H1 (cell line): ENCODE measurements at regions not wholly inside any gene's neighbourhood (a gene's known extent, or its start where the extent isn't known, plus 50 kb on each side); places are given as distances from the start of the nearest gene placed in this dataset.

ENCODE experiments used
- CTCF ChIA-PET: fragments of 300-600 bp; sonication (Branson Sonifier 250); formaldehyde crosslinking; loops from one replicate; lab custom pipeline; 2021; ENCODE audit not compliant: partially characterized antibody; lab: Charles Lee
- POLR2A ChIA-PET: fragments of 300-600 bp; sonication (Branson Sonifier 250); formaldehyde crosslinking; loops from one replicate; lab custom pipeline; 2021; ENCODE audit warnings: inconsistent platforms; ENCODE audit not compliant: partially characterized antibody; lab: Charles Lee
- DNase-seq, 2 experiments: peaks; one replicate each; pipeline versions ENCODE4 v3.0.0 to v3.0.0-alpha.2; 2010 to 2022; ENCODE audit warnings: low spot score in 2 of 2, low read depth in 1 of 2, mixed read lengths in 1 of 2
- FAIRE-seq: peaks from 2 replicates; lab custom pipeline; 2011; peaks lifted over from hg19 to GRCh38; lab: Jason Lieb, UNC
- H2AFZ ChIP-seq: 2 replicates; pipeline ENCODE4 v1.8.1; 2012; ENCODE audit warnings: low read length, inconsistent platforms
- H2AK5ac ChIP-seq: 2 replicates; pipeline ENCODE4 v1.6.1; 2013; ENCODE audit warnings: low read depth, low read length
- H2BK120ac ChIP-seq: replicated peaks from 2 replicates; pipeline ENCODE3; 2013; ENCODE audit warnings: low read depth, low read length, inconsistent platforms
- H2BK12ac ChIP-seq: 2 replicates; pipeline ENCODE4 v1.6.1; 2013; ENCODE audit warnings: low read depth, low read length
- H2BK15ac ChIP-seq: 2 replicates; pipeline ENCODE4 v1.6.1; 2013; ENCODE audit warnings: low read length
- H2BK20ac ChIP-seq: 2 replicates; pipeline ENCODE4 v1.6.1; 2013; ENCODE audit warnings: low read length
- H2BK5ac ChIP-seq: 2 replicates; pipeline ENCODE4 v1.6.1; 2013; ENCODE audit warnings: low read depth, low read length
- H3K14ac ChIP-seq: 2 replicates; pipeline ENCODE4 v1.6.1; 2013; ENCODE audit warnings: inconsistent platforms; ENCODE audit not compliant: insufficient read length
- H3K18ac ChIP-seq: 2 replicates; pipeline ENCODE4 v1.6.1; 2013; ENCODE audit warnings: low read length; ENCODE audit errors: extremely low read depth
- H3K23ac ChIP-seq: 2 replicates; pipeline ENCODE4 v1.6.1; 2013; ENCODE audit warnings: inconsistent platforms; ENCODE audit not compliant: insufficient read length
- H3K23me2 ChIP-seq: 2 replicates; pipeline ENCODE4 v1.6.1; 2013; ENCODE audit warnings: low read depth, low read length
- H3K27ac ChIP-seq: 2 replicates; pipeline ENCODE4 v1.6.1; 2011; ENCODE audit warnings: low read depth, low read length, inconsistent platforms
- H3K27me3 ChIP-seq, 4 experiments: replicated peaks in 1 of 4; 1 replicate in 1 of 4; 2 replicates in 3 of 4; pipeline versions ENCODE4 v1.6.1 to v1.8.1; 2011 to 2013; ENCODE audit warnings: low read length in 3 of 4, mild to moderate bottlenecking in 3 of 4, inconsistent platforms in 2 of 4, mixed read lengths in 2 of 4, moderate library complexity in 1 of 4; ENCODE audit not compliant: control insufficient read depth in 3 of 4, insufficient read depth in 3 of 4; ENCODE audit errors: extremely low read depth in 1 of 4
- H3K36me3 ChIP-seq, 4 experiments: 2 replicates each; pipeline versions ENCODE4 v1.6.1 to v1.8.1; 2011 to 2013; ENCODE audit warnings: mild to moderate bottlenecking in 4 of 4, low read length in 3 of 4, moderate library complexity in 2 of 4, control low read depth in 1 of 4, inconsistent platforms in 1 of 4; ENCODE audit not compliant: insufficient read depth in 4 of 4, control insufficient read depth in 2 of 4
- H3K4ac ChIP-seq: replicated peaks from 2 replicates; pipeline ENCODE3; 2013; ENCODE audit warnings: low read length, low read depth, mixed read lengths, inconsistent platforms; ENCODE audit not compliant: insufficient read length
- H3K4me1 ChIP-seq, 4 experiments: replicated peaks in 1 of 4; 1 replicate in 1 of 4; 2 replicates in 3 of 4; pipeline versions ENCODE4 v1.6.1 to v1.8.1; 2011 to 2013; ENCODE audit warnings: low read length in 3 of 4, inconsistent platforms in 2 of 4, mixed read lengths in 1 of 4; ENCODE audit not compliant: insufficient read depth in 4 of 4, control insufficient read depth in 3 of 4
- H3K4me2 ChIP-seq, 2 experiments: 2 replicates each; pipeline versions ENCODE4 v1.6.1 to v1.8.1; 2011 to 2013; ENCODE audit warnings: low read depth in 2 of 2, low read length in 2 of 2, control low read depth in 1 of 2, inconsistent platforms in 1 of 2, mild to moderate bottlenecking in 1 of 2; ENCODE audit not compliant: insufficient read depth in 1 of 2
- H3K4me3 ChIP-seq, 4 experiments: fragments of 200-600, 300-600 bp in 1 of 4; sonication (generic), shearing (Covaris generic), sonication (Bioruptor Twin) in 1 of 4; 2 replicates each; pipeline versions ENCODE4 v1.5.1 to v1.8.1; 2011 to 2016; ENCODE audit warnings: low read length in 4 of 4, low read depth in 3 of 4, control low read depth in 2 of 4, inconsistent platforms in 2 of 4, mild to moderate bottlenecking in 2 of 4, mixed read lengths in 1 of 4, moderate library complexity in 1 of 4; ENCODE audit not compliant: insufficient read depth in 2 of 4; ENCODE audit errors: extremely low read depth in 1 of 4
- H3K56ac ChIP-seq: replicated peaks from 2 replicates; pipeline ENCODE3; 2013; ENCODE audit warnings: low read depth, mild to moderate bottlenecking, mixed read lengths, low read length, inconsistent platforms; ENCODE audit not compliant: insufficient read length
- H3K79me1 ChIP-seq: 2 replicates; pipeline ENCODE4 v1.6.1; 2013; ENCODE audit warnings: low read depth, low read length, control low read depth
- H3K79me2 ChIP-seq, 2 experiments: 2 replicates each; pipeline versions ENCODE4 v1.6.1 to v1.8.1; 2012 to 2013; ENCODE audit warnings: low read length in 2 of 2, mild to moderate bottlenecking in 2 of 2, inconsistent platforms in 1 of 2; ENCODE audit not compliant: insufficient read depth in 2 of 2, control insufficient read depth in 1 of 2
- H3K9ac ChIP-seq, 4 experiments: replicated peaks in 1 of 4; 1 replicate in 1 of 4; 2 replicates in 3 of 4; pipeline versions ENCODE4 v1.6.1 to v1.8.1; 2011 to 2013; ENCODE audit warnings: low read depth in 3 of 4, low read length in 3 of 4, control low read depth in 2 of 4, mild to moderate bottlenecking in 2 of 4, moderate library complexity in 2 of 4, inconsistent platforms in 1 of 4; ENCODE audit errors: extremely low read depth in 1 of 4
- H3K9me3 ChIP-seq, 2 experiments: 2 replicates each; pipeline versions ENCODE4 v1.6.1 to v1.8.1; 2012 to 2013; ENCODE audit warnings: mild to moderate bottlenecking in 2 of 2, moderate library complexity in 2 of 2, control low read depth in 1 of 2, inconsistent platforms in 1 of 2, low read depth in 1 of 2, low read length in 1 of 2, mixed read lengths in 1 of 2; ENCODE audit not compliant: insufficient read depth in 2 of 2
- H4K20me1 ChIP-seq, 2 experiments: replicated peaks in 1 of 2; 2 replicates each; pipeline versions ENCODE3 to v1.8.1; 2011 to 2013; ENCODE audit warnings: inconsistent platforms in 2 of 2, low read length in 2 of 2, mild to moderate bottlenecking in 1 of 2; ENCODE audit not compliant: insufficient read depth in 2 of 2, control insufficient read depth in 1 of 2
- H4K5ac ChIP-seq: 2 replicates; pipeline ENCODE4 v1.6.1; 2013; ENCODE audit warnings: low read length, low read depth, mixed read lengths, inconsistent platforms; ENCODE audit not compliant: insufficient read length
- H4K8ac ChIP-seq: 2 replicates; pipeline ENCODE4 v1.8.0; 2013; ENCODE audit warnings: mild to moderate bottlenecking, moderate library complexity, low read length, inconsistent platforms; ENCODE audit not compliant: insufficient read depth; ENCODE audit errors: extremely low read depth
- H4K91ac ChIP-seq: replicated peaks from 2 replicates; pipeline ENCODE3; 2013; ENCODE audit warnings: low read length, mixed read lengths, inconsistent platforms; ENCODE audit not compliant: insufficient read length
- EGR1 ChIP-seq: IDR thresholded peaks from 2 replicates; pipeline ENCODE4 v1.6.1; 2011; ENCODE audit warnings: low read depth, low read length, borderline replicate concordance
- TEAD4 ChIP-seq: IDR thresholded peaks from 2 replicates; pipeline ENCODE4 v1.6.1; 2012; ENCODE audit warnings: low read depth, low read length, inconsistent platforms, mixed read lengths
- WGBS, 2 experiments: shearing (Covaris generic) in 1 of 2; methylation state at CpG; one replicate each; pipeline versions ENCODE4 v1.1.6 to v1.1.7; 2013 to 2015; ENCODE audit warnings: low lambda C conversion rate in 2 of 2, mixed read lengths in 2 of 2, inconsistent platforms in 1 of 2, low coverage in 1 of 2, missing lambda C conversion rate in 1 of 2; ENCODE audit not compliant: insufficient replicate concordance in 2 of 2, insufficient coverage in 1 of 2, insufficient read length in 1 of 2; ENCODE audit errors: extremely low coverage in 1 of 2, missing lambda C conversion rate in 1 of 2; 5-methylcytosine and 5-hydroxymethylcytosine counted together
- TF ChIP-seq, protein P1 (sequence below): IDR thresholded peaks from 2 replicates; pipeline ENCODE4 v1.6.1; 2012; ENCODE audit warnings: inconsistent platforms

GRCh38 chr13:107960301-107960700 lies 255.0 kb downstream of the LIG4 start:
- FAIRE-seq (peak; percentile 28), DNase-seq (no peak)
- Histone ChIP-seq H2BK5ac (no peak overlapping the region), H3K4me1 (no peaks in the 10 kb centered on the region; a peak in 1 of 7 replicates), H3K56ac (no peak overlapping the region), H2AK5ac (no peak overlapping the region), H2BK15ac (no peak overlapping the region), H2AFZ (0 out of 2 replicates have a peak overlapping the region, but pooled peaks have one; percentile 21), H3K79me1 (no peaks in the 10 kb centered on the region), H3K79me2 (no peaks in the 10 kb centered on the region), H3K4me3 (no peak overlapping the region), H4K5ac (no peak overlapping the region), H2BK12ac (no peak overlapping the region), H3K23me2 (no peaks in the 10 kb centered on the region), H4K20me1 (no peaks in the 10 kb centered on the region), H4K8ac (no peak overlapping the region), H3K9ac (no peak overlapping the region), H3K36me3 (no peaks in the 10 kb centered on the region), H3K9me3 (no peaks in the 10 kb centered on the region), H3K23ac (no peak overlapping the region), H3K27me3 (peaks cover 0 to 2% (median under 1%) of the 10 kb centered on the region in 4 experiments; a peak in 1 of 7 replicates), H3K4ac (no peak overlapping the region), H2BK120ac (no peak overlapping the region), H3K27ac (no peak overlapping the region), H2BK20ac (no peak overlapping the region), H3K18ac (no peak overlapping the region), H4K91ac (no peak overlapping the region), H3K14ac (no peak overlapping the region), H3K4me2 (no peak overlapping the region)
- peak; percentile 75; the same call in 1 of the 2 replicates for TF ChIP-seq TEAD4
- TF ChIP-seq, protein P1, sequence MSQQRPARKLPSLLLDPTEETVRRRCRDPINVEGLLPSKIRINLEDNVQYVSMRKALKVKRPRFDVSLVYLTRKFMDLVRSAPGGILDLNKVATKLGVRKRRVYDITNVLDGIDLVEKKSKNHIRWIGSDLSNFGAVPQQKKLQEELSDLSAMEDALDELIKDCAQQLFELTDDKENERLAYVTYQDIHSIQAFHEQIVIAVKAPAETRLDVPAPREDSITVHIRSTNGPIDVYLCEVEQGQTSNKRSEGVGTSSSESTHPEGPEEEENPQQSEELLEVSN: no peak
- peak; percentile 86 for TF ChIP-seq EGR1
- 83% methylated on average over 1 of the region's 1 CpG; no CpG with 5 or more reads in 1 of the 2 experiments for WGBS, 2 experiments
- ChIA-PET POLR2A (no interaction called here), CTCF (interaction anchor here (1.0 kb wide), 1 partner anchor 11 kb away, joined by 3 read pairs; no protein-coding TSS in a partner anchor)
